GM19043 (cell line): ENCODE measurements at regions not wholly inside any gene's neighbourhood (a gene's known extent, or its start where the extent isn't known, plus 50 kb on each side); places are given as distances from the start of the nearest gene placed in this dataset.

ENCODE experiments used
- ATAC-seq: cut with Tn5 transposase; IDR thresholded peaks from one replicate; pipeline ENCODE4 v1.9.1; 2021; ENCODE audit warnings: low read depth; ENCODE audit not compliant: unreplicated experiment

DNA sequence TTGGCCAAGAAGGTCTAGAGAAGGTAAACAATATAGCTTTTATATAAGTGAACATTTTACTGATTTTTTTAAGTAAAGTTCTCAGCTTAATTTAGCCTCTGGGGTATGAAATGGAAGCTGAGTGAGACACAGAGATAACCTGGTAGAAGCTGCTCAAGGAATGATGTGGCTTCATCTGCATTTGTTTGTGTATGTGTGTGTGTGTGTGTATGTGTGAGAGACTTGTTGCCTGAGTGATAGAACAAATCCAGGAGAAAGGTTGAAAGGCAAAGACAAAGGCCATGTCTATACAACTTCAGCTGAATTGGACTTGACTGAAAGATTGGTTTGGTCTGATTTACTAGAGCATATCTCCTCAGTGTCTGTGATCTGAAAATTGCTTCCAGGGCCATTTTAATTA lies 63.6 kb downstream of the PCDH7 start:
- ATAC-seq, result no peak

DNA sequence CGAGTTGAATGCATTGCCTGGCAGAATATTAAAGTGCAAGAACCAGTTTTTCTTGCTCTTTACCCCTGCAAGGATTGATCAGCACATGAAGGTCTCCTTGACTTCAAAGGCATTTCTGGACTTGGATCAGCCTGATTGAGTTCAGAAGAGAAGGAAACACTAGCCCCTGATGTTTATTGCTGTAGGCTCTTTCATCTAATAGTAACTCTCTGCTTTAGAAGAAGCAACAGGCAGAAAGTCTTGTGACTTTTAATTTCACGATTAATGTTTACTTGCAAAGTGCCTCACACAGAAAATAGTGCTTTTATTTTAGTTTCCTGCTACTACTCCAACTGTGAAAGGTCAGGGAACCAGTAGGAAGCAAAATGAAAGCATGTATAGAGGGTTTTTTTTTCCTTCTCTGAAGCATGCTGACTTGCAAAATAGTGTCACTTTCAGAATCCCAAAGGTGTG lies 69.1 kb downstream of the PCDH7 start:
- no peak for ATAC-seq

DNA sequence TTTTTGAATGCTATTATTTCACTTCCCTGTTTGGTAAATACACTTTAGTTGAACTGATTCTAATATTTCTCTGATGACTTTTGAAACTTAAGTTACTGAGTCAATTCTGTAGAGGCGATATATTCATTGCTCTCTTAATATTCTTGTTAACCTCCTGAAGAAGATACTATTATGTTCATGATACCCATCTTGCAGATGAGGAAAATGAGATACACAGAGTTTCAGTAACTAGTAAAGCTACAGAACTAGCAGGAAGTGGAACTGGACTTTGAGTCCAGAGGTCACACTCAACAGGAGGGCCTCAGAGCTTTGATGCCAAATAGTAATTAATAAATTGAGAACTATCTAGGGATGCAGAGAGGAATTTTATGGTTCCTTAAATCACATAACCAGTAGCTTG lies 70.0 kb downstream of the PCDH7 start:
- no peak for ATAC-seq

DNA sequence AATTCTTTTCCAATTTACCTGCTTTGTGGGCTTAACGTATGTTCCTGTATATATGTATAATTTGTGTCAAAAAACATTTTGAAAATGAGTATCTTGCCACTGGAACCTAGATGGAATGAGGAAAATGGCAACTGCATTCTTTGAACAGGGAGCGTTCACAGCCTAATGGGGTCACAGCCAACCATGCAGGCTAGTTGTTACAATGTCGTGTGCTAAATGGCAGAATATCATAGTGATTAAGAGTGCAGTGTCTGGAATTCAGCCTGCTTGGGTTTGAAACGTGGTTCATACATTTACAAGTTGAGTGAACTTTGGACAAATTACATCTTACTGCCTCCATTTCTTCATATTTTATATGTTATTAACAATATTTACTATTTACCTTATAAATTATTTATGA lies 70.8 kb downstream of the PCDH7 start:
- no peak for ATAC-seq

DNA sequence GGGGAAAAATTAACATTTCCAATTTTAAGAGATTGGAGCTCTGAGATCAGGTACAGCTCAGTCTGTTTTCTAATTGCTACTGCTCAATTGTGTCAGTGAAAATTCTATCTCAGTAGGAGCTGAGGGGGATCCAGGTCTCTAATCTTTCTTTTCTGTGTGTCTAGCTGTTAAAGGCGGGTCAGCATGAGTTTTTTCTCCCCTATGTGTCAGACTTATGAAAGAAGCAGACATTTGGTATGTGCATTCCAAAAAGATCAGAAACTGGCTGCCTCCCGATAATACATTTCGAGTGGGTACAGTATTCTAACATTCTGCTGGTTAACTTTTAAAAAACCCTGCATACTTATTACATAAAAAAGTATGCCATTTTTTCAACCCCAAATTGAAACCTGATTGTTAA lies 72.4 kb downstream of the PCDH7 start:
- ATAC-seq, result no peak

DNA sequence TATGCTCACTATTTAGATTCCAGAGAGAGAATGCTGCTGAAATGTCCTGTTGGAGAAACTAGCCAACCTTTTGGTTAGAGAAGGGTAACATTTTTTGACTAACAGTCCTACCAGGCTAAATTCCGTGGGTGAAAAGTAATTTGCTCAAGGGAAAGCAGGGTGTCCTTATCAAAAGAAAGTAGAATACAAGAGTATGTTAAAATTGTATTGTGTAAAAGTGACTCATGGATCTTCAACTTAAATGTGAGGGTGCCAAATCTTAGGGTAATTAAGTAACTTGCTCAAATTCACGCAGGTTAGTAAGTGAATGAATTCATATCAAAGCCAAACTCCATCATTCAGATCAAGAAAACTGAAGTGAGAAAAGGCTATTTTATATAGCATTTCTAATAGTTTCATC lies 81.7 kb downstream of the PCDH7 start:
- no peak for ATAC-seq

DNA sequence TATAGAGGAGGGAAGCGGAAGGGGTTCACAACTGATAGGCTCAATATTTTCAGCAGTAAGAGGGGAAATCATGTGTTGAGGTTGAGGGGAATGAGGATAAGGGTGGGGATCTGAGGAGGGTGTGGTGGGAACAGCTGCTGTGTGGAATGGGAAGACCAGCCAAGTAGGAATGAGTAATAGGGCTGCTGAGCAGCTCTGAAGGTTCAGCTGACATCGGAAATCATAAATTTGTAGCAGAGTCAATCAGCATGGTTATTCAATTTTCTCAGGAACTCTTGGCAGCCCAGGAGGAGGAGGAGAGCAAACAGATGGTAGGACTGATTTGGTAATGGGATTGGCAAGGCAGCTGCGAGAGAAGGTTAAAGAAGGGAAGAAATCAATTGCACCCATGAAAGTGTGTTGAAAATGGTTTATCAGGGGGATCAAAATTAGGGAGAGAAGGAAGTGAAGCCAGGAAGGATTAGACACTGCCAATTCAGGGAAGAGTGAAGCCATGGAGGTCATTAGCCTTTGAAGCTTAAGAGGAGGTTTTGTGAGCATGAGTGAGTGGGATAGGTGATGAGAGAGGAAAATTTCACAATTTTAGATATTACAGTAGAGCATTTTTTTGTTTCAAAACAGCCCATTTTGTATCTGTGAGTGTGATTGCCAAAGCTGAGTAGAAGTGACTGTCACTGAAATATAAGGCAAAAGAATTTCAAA lies 82.6 kb downstream of the PCDH7 start:
- no peak for ATAC-seq

DNA sequence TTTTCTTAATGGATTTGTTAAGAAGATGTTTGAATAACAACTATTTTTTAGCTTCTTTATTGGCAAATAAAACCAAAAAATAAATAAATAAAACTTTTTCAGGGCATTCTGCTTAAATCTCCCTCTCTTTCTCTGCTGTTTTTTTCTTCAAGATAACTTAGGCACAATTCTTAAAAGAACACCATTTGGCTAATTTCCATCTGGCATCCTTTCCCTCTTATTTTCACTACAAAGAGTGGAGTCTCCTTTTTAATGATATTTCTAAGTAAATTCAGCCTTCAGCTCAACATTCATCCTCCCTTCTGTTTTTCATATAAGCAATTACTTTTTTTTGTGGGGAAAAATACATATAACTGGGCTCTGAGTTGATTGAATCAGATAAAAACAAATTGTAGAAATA lies 88.1 kb downstream of the PCDH7 start:
- no peak for ATAC-seq

DNA sequence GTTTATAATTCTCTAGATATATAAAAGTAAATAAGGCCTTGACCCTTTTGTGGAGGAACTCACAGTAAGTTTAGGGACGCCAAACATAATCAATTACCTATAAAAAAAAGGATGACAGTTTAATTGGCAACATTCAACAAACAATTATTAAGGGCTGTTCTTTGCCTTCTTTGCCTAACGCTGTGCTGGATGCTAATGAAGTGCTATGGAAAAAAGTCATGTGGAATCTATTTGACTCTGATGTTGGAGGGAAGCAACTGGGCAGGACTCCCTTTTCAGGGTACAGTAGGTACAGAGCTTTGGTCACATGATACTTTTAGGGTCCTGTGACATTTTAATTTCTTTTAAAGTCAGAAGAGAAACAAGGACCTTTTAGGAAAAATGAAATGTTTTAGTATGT lies 91.1 kb downstream of the PCDH7 start:
- no peak for ATAC-seq

DNA sequence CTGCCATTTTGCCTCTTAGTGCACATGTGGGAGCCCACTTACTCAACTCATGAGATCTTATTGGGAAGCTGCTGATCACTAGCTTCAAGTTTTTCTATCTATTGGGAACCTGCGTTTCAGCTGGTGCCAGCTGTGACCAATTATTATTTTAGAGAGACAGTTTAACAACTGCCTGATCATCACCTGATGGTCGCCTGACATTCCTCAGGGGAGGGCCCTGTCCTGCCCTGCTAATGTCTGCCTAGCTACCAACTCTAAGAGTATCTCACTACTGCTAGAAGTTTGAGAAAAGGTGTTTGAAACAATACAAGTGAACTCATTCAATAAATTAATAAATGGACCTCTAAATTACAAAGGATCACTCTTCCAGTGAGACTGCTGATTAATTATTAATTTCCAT lies 95.5 kb downstream of the PCDH7 start:
- no peak for ATAC-seq

DNA sequence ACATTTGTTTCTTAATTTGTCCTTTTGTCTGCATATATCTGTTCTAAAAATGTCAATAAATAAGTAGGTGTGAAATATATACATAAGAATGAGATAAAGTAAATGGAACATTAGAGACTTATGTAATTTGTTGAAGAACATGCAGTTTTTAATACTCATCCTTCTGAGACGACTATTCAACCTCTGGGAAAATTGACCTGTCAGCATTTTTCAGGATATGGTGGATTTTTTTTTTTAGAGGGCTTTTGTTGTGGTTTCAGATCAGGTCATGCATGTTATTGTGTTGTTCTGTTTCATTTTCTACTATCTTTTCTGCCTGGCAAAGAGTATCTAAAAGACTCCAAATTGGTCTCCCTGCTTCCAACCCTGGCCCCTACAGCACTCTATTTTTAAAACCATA lies 97.3 kb downstream of the PCDH7 start:
- no peak for ATAC-seq

DNA sequence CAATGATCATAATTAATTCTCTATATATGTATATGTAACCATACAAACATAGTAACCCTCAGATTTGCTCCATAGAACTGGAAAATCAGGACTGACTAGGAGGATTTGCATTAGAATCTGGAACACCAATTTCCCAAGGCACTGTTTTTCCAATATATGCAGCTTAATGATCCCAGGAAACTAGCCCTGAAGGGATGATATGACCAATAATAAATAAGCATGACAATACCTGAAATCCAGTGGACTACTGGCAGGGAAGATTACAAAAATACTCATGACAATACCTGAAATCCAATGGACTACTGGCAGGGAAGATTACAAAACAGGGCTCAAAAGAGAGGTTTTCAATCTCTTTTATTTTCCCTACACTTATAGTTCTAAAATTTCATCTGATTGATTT lies 98.4 kb downstream of the PCDH7 start:
- no peak for ATAC-seq

DNA sequence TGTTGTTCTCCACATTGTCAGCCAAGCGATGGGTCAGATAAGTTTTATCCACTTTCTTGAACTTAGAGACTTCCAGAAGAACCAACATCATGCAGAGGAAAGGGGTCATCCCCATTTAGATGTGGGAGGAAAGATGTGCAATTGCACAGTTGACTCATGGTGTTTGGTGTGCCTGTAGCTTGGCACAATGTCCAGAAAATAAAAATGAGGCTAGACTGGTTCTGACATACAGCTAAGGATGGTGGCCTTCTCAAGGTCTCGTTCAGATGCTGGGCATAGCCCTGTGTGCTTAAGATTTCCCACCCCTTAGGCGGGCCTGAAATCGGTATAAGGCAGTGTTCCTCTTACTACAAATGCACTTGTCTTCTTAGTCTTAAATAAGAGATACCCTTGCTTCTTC lies 101.1 kb downstream of the PCDH7 start:
- ATAC-seq, result no peak

DNA sequence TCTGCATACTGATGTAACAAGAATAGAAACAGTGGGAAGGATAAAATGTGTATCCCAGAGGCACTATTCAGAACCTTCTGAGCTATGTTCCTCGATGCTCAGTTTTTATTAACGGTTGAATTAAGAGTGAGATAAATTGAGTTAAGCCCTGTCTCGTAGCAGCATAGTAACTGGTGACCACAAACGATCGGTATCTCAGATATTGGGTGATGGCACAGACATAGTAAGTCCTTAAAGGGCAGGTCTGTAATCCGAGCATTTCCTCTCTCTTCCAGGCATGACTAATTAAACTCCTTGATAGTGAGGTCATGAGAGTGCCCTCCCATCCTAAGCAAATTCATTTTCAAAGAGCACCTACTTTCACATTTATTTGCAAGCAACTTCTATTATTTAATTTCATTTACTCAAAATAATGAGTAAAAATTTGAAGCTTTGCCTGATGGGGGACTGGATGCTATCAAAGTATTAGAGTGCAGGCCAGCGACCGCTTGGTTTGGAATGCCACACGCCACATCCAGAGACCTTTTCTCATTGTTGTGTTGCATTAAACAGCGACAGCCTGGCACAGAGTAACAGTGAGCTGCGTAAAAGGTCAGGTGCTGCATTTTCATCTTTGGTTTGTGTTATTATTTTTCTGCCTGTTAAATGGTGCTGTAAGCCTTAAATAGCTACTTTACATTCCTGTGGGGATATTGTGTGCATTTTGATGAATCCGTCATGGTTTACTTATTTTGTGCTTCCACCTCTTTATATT lies 101.9 kb downstream of the PCDH7 start:
- no peak for ATAC-seq

DNA sequence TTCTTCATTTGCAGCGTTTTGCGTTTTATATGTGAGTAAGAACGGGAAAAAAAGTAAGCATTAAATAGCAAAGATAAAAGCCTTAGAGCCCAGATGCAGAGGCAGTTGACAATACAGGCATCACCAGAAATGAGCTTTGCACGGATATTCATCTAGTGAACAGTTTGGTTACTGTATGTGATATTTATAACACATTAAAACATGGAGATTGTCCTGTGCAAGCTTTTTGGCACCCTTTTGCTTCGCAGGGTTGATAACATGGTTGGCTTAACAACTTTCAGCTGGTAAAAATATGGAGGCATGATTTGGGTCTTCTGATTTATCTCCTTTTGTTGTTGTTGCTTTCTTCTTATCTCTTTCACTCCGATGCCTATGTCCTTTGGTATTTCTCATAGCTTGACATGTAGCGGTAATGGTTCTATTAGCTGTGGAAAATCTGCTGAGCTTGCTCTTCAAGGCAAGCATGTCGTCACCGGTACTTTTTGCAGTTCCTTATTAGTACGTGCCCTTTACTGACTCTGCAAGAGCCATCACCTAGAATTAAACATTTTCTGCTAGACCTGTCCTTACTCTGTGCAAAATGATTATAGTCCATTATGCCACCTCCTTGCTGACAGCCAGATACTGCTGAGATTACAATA lies 102.9 kb downstream of the PCDH7 start:
- no peak for ATAC-seq

DNA sequence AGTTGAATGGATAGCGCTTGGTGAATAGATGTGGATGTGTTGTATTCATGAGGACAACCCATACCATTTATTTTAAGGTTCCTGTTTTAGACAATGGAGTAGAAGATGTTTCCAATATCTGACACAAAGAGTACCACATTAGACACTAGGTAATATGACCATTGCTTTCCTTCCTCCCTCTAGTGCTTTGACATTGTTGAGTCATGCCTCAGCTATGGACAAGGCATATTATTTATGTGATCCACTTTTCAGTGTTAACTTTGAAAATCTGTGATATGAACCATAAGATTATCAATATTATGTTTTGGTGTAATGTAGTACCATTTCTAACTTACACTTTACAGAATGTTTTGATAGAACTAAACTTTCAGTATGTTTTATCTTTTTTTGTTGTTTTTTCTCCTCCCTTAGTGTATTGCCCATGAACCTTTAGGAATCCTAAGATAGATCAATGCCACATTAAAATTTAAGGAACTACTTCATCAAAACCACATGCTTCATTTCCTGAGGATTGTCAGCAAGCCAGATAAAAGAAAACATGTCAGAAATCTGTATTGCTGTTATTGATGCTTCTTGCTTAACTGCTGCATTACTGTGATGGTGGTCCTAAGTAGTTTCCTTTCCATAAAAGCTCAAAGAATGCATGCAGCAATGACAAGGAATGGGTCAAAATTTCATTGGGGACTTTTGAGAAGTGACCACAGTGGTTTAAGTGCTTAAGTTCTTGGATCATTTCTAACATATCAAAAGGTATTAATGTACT lies 105.0 kb downstream of the PCDH7 start:
- no peak for ATAC-seq

DNA sequence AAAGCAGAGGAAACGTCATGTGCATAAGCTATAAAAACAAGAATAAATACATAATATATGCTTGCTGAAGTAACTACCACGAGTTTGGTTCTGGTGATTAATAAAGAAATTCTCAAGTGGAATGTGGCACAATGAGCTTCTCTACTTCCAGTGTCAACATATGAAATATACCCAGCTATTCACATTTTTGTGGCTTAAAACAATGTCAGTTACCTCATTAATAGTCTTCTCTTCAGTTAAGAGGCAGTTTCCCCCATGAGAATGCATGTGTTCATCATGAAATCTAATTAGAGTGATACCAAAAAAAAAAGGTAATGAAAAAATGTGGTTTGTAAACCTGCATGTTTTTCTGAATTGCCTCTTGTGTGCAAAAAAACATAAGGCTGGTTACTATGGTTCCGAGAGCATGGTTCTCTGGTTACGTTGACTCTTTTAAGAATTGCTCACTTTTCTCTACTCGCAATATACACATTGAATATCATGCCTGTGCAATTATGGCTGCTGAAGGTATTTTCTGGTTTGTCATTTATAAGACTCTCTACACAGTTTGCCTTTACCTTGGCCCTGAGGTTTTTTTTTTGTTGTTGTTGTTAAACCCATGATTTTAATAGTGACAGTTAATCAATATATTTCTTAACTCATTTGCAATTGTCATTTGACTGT lies 108.2 kb downstream of the PCDH7 start:
- no peak for ATAC-seq

DNA sequence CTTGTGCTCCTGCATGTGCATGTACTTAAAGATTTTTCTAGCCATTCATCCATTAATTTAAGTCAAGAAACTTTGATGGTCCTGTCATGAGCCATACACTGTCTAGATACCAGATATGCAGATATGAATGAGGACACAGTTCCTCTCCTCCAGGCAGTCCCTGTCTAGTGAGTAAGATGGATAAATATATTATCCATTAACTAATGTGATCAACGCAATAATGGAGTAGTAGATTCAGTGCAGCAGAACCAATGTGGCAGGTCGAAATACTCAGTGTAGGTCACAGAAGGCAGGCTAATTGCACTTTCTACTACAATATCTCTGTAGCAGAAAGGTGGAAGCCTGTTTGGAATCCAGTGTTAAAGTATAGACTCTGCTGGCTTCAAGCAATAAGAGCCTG lies 112.5 kb downstream of the PCDH7 start:
- ATAC-seq, result no peak

DNA sequence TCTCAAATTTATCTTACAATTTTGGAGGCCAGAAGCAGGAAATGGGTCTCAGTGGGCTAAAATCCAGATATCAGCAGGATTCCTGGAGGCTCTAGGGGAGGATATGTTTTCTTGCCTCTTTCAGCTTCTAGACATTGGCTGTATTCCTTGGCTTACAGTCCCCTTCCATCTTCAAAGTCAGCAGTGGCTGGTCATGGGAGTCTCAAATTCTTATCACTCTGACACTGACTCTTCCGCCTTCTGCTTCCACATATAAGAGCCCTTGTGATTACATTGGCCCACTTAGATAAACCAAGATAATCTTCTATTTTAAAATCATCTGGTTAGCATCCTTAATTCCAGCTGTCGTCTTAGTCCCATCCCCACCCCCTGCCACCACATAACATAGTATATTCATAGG lies 113.0 kb downstream of the PCDH7 start:
- no peak for ATAC-seq

DNA sequence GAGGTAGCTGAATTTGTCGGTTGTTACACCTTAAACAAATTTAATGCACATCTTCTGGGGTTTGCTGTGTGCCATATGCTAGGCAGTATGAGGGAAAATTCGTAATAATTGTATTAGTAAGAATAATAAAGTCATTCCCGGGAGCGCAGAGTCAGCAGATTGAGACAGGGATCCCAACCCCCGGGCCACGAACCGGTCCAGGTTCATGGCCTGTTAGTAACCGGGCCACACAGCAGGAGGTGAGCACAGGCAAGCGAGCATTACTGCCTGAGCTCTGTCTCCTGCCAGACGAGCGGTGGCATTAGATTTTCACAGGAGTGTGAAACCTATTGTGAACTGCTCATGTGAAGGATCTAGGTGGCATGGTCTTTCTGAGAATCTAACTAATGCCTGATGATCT lies 114.9 kb downstream of the PCDH7 start:
- ATAC-seq, result no peak

DNA sequence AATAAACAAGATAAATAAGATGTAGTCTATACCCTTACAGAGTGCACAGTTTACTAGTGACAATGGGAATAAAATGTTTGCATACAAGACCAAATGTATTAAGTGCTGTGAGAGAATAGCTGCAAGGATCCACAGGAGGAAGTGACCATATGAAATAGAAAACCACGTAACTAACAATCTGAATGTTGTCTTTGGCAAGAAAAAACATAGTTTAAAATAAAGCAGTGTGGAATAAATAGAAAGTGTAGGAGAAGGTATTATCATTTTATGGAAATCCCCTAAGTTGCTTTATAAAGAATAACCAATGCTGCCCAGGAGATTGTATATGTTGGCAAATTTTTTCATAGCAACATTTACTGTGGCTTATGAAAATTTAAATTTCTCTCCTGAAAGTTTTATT lies 116.1 kb downstream of the PCDH7 start:
- ATAC-seq, result no peak
